Stomach (tissue), 8 donors: ENCODE measurements at regions not wholly inside any gene's neighbourhood (a gene's known extent, or its start where the extent isn't known, plus 50 kb on each side); places are given as distances from the start of the nearest gene placed in this dataset.

Experiments used
- DNase-seq, 2 donors: peaks; one replicate each; pipeline versions ENCODE4 v3.0.0 to v3.0.0-alpha.2; 2013 to 2019
- H3K27ac ChIP-seq, 5 donors: fragments of 200-600 bp in 4 of 5; sonication (generic) in 4 of 5; one replicate each; pipeline ENCODE4 v1.5.1; 2013 to 2019; ENCODE audit warnings: mild to moderate bottlenecking in 1 of 5, moderate library complexity in 1 of 5
- H3K27me3 ChIP-seq, 3 donors: fragments of 200-600 bp; sonication (generic); one replicate each; pipeline ENCODE4 v1.5.1; 2017 to 2019; ENCODE audit warnings: mixed run types in 1 of 3
- H3K36me3 ChIP-seq, 4 donors: fragments of 200-600 bp; sonication (generic); 1 replicate in 3 of 4; 2 replicates in 1 of 4; pipeline ENCODE4 v1.5.1; 2016 to 2019
- H3K4me1 ChIP-seq, 4 donors: fragments of 200-600 bp; sonication (generic); one replicate each; pipeline ENCODE4 v1.5.1; 2016 to 2019
- H3K4me3 ChIP-seq, 4 donors: fragments of 200-600 bp; sonication (generic) in 3 of 4; one replicate each; pipeline ENCODE4 v1.5.1; 2016 to 2019; ENCODE audit warnings: mild to moderate bottlenecking in 1 of 4
- H3K9me3 ChIP-seq, 4 donors: fragments of 200-600 bp; sonication (generic); one replicate each; pipeline ENCODE4 v1.5.1; 2016 to 2019
- CTCF ChIP-seq, 7 experiments: fragments of 450-650 bp in 4 of 7; fragments of 200-600 bp in 3 of 7; sonication (generic) in 3 of 7; IDR thresholded peaks; one replicate each; pipeline ENCODE4 v1.5.1; 2016 to 2019; ENCODE audit warnings: antibody characterized with exemption in 7 of 7, control low read depth in 2 of 7, mild to moderate bottlenecking in 1 of 7
- EP300 ChIP-seq: sonication (generic); formaldehyde crosslinking; IDR thresholded peaks from one replicate; pipeline ENCODE4 v1.6.1; 2017; ENCODE audit warnings: antibody characterized with exemption
- POLR2A ChIP-seq, 4 donors: fragments of 450-650 bp; IDR thresholded peaks; one replicate each; pipeline ENCODE4 v1.6.1; 2016; ENCODE audit warnings: antibody characterized with exemption in 4 of 4, control low read depth in 2 of 4, mild to moderate bottlenecking in 1 of 4, moderate library complexity in 1 of 4
- POLR2AphosphoS5 ChIP-seq, 3 donors: sonication (generic); formaldehyde crosslinking; IDR thresholded peaks; one replicate each; pipeline ENCODE4 v1.6.1; 2016; ENCODE audit warnings: antibody characterized with exemption in 3 of 3
- WGBS, 5 donors: extraction: QIAGEN DNeasy Blood & Tissue Kit in 3 of 5; methylation state at CpG; one replicate each; pipeline versions ENCODE4 v1.1.5 to v1.1.7; 2013 to 2018; 5-methylcytosine and 5-hydroxymethylcytosine counted together
- intact Hi-C: fragments of 100-400 bp; cut with DNase I; formaldehyde crosslinking; loops from one replicate; pipeline ENCODE4 v1.15.1; 2023; ENCODE audit warnings: low total_unique reads
- donor health status: healthy with polysubstance abuse.
- donor health status: Bipolar disorder and iron deficiency.
- donor health status: healthy.

GRCh38 chr14:44374906-44375305 is 132.2 kb downstream of the FSCB start:
- TF ChIP-seq CTCF (IDR thresholded peaks at IDR 0.05), result no peak
- no peak for TF ChIP-seq EP300
- no peak for TF ChIP-seq POLR2AphosphoS5 (IDR thresholded peaks at IDR 0.05)
- TF ChIP-seq POLR2A (IDR thresholded peaks at IDR 0.05), result no peak
- no peak overlapping the region for H3K27ac ChIP-seq

GRCh38 chr14:44372807-44373489 is 134.1 kb downstream of the FSCB start:
- Histone ChIP-seq H3K4me1 (no peaks in the 10 kb centered on the region), H3K4me3 (no peak overlapping the region), H3K9me3 (peaks cover 0 to 37% (median 23%) of the 10 kb centered on the region in 4 donors), H3K27ac (no peak overlapping the region), H3K27me3 (no peaks in the 10 kb centered on the region), H3K36me3 (no peaks in the 10 kb centered on the region)
- intact Hi-C loops, result no loop called here
- no peak for DNase-seq
- WGBS, 5 donors, result 86 to 92% (median 91%) methylated on average over 1 of the region's 1 CpG
- TF ChIP-seq POLR2AphosphoS5 (IDR thresholded peaks at IDR 0.05) (no peak), CTCF (IDR thresholded peaks at IDR 0.05) (no peak), POLR2A (IDR thresholded peaks at IDR 0.05) (no peak), EP300 (no peak)

More at GRCh38 chr14:44374906-44375305, 132.2 kb downstream of the FSCB start:
- no peak for DNase-seq
- H3K4me3 ChIP-seq, result no peak overlapping the region
- no peaks in the 10 kb centered on the region for H3K36me3 ChIP-seq
- intact Hi-C loops, result no loop called here
- H3K27me3 ChIP-seq, result no peaks in the 10 kb centered on the region
- 64 to 89% (median 67%) methylated on average over 1 of the region's 1 CpG for WGBS, 5 donors
- no peaks in the 10 kb centered on the region for H3K4me1 ChIP-seq
- peaks cover 0 to 41% (median 24%) of the 10 kb centered on the region in 4 donors for H3K9me3 ChIP-seq

GRCh38 chr14:44372231-44372630 is 134.9 kb downstream of the FSCB start:
- H3K27ac ChIP-seq, result no peak overlapping the region
- intact Hi-C loops, result no loop called here
- no peak for TF ChIP-seq POLR2AphosphoS5 (IDR thresholded peaks at IDR 0.05)
- no peak for TF ChIP-seq CTCF (IDR thresholded peaks at IDR 0.05)
- TF ChIP-seq EP300, result no peak
- no peak for TF ChIP-seq POLR2A (IDR thresholded peaks at IDR 0.05)
- H3K4me1 ChIP-seq, result no peaks in the 10 kb centered on the region
- H3K9me3 ChIP-seq, result peaks cover 0 to 30% (median 17%) of the 10 kb centered on the region in 4 donors
- no peak overlapping the region for H3K4me3 ChIP-seq
- H3K27me3 ChIP-seq, result no peaks in the 10 kb centered on the region
- H3K36me3 ChIP-seq, result no peaks in the 10 kb centered on the region
- no peak for DNase-seq

GRCh38 chr14:44370727-44371126 is 136.4 kb downstream of the FSCB start:
- WGBS, 5 donors, result 51 to 65% (median 59%) methylated on average over 1 of the region's 1 CpG
- TF ChIP-seq CTCF (IDR thresholded peaks at IDR 0.05) (no peak), EP300 (no peak), POLR2A (IDR thresholded peaks at IDR 0.05) (no peak), POLR2AphosphoS5 (IDR thresholded peaks at IDR 0.05) (no peak)
- DNase-seq, result no peak
- H3K27ac ChIP-seq, result no peak overlapping the region
- H3K4me1 ChIP-seq, result no peaks in the 10 kb centered on the region
- intact Hi-C loops, result no loop called here
- H3K4me3 ChIP-seq, result no peak overlapping the region
- H3K9me3 ChIP-seq, result peaks cover 0 to 15% (median 4%) of the 10 kb centered on the region in 4 donors
- no peaks in the 10 kb centered on the region for H3K36me3 ChIP-seq
- H3K27me3 ChIP-seq, result no peaks in the 10 kb centered on the region
